G401.6 (cell line): ENCODE measurements at regions not wholly inside any gene's neighbourhood (a gene's known extent, or its start where the extent isn't known, plus 50 kb on each side); places are given as distances from the start of the nearest gene placed in this dataset.

ENCODE experiments used
- FAIRE-seq: peaks from 2 replicates; lab custom pipeline; 2012; peaks lifted over from hg19 to GRCh38; lab: Jason Lieb, UNC

GRCh38 chr6:102549221-102549874 lies 1155.8 kb downstream of the GRIK2 start:
- FAIRE-seq = no peak

DNA sequence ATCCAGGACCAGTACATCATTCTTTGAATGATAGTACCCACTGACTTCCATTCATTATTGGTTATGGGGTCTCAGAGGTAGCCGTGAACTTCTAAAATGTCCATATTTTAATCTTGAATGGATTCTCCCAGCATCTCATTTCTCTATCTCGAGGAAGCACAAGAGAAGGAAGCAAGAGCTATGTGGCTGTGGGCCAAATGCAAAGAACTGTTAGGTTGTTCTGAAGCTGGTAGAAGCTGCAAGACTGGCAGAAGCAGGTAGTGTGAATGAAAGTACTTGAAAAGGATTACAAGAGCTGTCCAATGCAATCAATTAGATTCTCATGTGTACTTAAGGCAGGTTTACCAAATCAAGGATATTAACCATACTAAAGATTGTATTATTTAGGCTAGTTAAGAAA lies 1131.8 kb downstream of the GRIK2 start:
- no peak for FAIRE-seq

GRCh38 chr6:102520966-102521365 lies 1127.5 kb downstream of the GRIK2 start:
- no peak for FAIRE-seq

GRCh38 chr6:102517506-102517905 lies 1124.0 kb downstream of the GRIK2 start:
- no peak for FAIRE-seq

DNA sequence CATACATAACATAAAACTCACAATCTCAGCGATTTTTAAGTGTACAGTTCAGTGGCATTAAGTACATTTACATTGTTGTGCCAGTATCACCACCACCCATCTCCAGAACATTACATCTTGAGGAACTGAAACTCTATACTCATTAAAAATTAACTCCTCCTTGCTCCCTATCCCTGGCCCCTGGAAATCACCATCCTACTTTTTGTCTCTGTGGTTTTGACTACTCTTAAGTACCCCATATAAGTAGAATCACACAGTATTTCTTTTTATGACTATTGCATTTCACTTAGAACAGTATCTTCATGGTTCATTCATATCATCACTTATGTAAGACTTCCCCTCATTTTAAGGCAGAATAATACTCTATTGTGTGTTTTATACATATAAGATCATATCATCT lies 1108.1 kb downstream of the GRIK2 start:
- no peak for FAIRE-seq

GRCh38 chr6:102494808-102495207 lies 1101.3 kb downstream of the GRIK2 start:
- no peak for FAIRE-seq

- no peak for FAIRE-seq
Measured at GRCh38 chr6:102493485-102493884, 1100.0 kb downstream of the GRIK2 start.

DNA sequence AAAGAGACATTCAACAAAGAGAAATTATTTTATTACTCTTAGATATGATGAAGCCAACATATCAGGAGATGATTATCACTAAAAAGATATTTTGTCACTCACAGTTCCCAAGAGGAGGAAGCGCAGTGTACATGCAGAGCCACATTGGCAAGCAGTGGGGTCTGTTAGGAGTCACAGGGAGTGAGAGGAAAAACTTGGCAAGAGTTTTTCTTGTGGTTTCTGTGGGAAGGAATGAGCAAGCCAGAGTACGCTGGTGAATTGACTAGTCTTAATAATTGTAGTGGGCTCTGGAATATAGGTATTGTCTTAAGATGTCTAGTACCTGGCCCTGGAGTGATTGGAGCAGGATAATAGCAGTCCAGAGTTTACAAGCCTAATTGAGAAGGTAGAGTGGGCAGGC lies 1095.2 kb downstream of the GRIK2 start:
- no peak for FAIRE-seq

- no peak for FAIRE-seq
Measured at GRCh38 chr6:102485480-102485879, 1092.0 kb downstream of the GRIK2 start.

DNA sequence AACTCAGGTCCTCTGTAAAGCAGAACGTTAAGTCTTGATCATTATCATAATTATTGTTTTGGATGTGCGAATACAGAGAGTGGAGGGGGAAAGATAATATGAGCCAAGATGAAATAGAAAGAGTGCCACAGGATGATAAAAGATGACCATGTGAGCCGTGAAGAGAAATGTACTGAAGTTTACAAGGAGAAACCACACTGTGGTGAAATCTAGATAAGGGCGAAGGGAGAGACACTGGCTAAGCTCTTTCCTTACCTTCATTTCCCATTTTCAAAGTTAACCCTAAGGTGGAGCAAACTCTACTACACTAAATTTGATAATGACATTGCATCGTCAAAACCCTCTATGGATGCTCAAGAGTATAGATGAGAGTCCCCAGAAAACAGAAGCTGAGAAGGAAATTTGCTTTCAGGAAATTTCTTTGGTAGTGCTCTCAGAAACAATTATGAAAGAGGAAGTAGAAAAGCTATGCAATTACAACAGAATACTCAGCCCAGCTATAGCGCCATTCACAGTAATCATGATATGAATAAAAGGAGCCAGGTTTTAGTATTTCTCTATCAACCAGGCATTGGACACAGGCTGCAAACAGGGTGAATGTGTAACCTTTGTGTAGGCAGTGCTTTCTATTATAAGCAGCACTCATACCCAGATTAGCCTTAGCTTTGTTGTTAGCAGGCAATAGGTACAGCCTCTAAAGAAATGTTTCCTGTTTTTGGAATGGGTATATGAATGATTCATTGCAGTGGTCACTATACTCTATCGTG lies 1080.7 kb downstream of the GRIK2 start:
- FAIRE-seq = no peak

DNA sequence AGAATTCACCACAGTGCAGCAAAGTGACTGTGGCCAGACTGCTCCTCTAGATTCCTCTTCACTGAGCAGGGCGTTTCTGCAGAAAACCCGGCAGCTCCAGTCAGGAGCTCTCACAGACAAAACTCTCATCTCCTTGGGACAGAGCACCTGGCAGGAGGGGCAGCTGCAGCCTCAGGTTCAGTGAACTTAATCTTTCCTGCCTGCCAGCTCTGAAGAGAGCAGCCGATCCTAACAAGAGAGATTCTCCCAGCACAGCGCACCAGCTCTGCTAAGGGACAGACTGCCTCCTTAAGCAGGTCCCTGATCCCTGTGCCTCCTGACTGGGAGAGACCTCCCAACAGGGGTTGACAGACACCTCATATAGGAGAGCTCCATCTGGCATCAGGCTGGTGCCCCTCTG lies 1065.5 kb downstream of the GRIK2 start:
- no peak for FAIRE-seq

DNA sequence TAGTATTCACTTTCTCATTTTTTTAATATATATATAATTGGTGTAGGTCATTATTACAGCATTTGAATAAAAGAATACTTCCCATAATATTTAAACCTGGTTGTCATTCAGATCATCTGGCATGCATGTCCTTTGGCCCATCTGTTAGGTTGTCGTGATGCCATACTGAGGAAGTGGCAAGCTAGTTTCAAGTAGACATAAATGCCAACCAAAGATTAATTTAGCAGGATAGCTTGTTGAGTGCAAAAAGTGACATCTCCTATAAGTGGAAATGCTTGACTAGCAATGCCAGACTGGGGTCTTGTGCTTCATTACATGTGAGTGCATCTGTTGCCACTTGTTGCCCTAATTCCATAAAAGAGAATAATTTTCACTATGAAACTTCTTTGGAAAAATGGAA lies 1044.7 kb downstream of the GRIK2 start:
- no peak for FAIRE-seq

- FAIRE-seq = no peak
Measured at GRCh38 chr6:102417368-102417998, 1024.0 kb downstream of the GRIK2 start.

- no peak for FAIRE-seq
Measured at GRCh38 chr6:102415891-102416290, 1022.4 kb downstream of the GRIK2 start.

DNA sequence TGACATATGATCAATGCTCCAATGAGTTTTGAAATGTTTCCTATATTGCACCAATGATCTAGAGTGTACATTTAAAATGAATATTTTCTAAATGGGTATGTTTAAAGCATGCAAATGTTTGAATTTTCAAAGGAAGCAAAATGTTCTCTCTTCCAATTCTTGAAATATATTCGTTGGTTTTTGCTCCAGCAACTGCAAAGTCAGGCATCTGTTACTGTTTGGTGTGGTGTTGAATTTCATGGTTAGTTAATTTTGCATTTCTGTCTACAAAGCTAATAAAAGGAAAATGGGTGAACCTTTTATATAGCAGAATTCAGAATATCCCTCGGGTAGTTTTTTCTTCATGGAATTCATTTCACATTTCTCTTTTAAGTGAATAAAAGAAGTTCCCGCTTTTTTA lies 1018.3 kb downstream of the GRIK2 start:
- FAIRE-seq = no peak

GRCh38 chr6:102407886-102408741 lies 1014.6 kb downstream of the GRIK2 start:
- no peak for FAIRE-seq

DNA sequence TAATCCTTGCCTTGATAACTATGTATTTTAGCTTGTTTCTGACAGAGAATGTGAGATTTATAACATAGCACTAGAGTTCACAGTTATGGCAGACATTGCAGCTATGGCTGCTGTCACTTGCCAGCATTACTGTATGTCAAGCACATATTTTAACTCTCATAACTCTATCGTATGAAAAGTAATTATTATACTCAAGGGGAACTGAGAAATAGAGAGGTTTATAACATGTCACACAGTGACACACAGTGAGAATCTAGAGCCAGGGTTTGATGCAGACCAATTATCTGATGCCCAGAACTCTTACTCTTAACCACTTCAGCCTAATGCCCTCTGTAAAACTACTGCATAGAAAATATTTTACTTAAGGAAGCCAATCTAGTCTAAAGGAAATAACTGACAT lies 1012.4 kb downstream of the GRIK2 start:
- no peak for FAIRE-seq

GRCh38 chr6:102402635-102403329 lies 1009.3 kb downstream of the GRIK2 start:
- FAIRE-seq = no peak

DNA sequence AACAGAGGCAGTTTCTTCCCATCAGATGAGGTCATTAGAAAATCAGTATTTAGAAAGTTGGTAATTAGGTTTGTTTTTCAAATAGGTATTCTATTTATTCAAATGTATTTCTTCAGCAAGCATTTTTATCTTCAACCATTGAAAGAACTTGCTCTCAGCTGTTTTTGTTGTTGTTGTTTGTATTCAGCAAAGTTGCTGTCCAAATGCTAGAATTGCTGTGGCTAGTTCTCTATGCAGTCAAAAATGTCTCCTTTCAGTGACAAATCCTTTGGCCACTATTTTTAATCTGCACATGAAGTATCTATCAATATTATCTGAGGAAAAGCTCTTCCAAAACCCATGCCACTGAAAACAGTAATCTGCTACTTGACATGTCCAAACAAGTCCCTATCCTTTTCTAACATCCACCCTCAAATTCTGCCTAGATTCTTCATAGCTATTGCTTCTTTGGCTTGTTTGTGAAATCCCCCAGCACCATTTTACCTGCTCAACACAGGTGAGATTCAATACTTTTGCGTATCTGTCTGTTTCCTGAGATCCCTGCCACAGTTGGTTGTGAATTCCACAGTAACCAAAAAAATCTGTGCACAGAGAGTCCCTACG lies 1005.4 kb downstream of the GRIK2 start:
- FAIRE-seq = no peak

DNA sequence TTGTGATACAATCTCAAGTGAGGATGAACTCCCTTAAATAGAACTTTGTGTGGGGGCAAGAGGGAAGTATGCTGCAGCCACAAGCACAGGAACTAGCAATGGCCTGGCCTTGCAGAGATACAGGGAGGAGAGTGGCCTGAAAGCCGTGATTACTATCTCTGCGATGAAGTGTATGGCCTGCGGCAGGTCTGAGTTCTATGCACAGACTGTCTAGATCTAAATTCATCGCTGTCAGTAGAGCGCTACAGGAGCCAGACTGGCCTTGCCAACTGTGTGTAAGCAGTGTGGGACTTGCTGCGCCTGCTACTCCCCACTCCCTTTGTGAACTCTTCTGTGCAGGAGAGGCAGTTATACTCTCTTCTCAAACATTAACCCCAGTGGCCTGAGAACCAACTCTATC lies 997.0 kb downstream of the GRIK2 start:
- FAIRE-seq = no peak

GRCh38 chr6:102389994-102390393 lies 996.5 kb downstream of the GRIK2 start:
- no peak for FAIRE-seq
